GM21390 (cell line): ENCODE measurements at regions not wholly inside any gene's neighbourhood (a gene's known extent, or its start where the extent isn't known, plus 50 kb on each side); places are given as distances from the start of the nearest gene placed in this dataset.

Experiments used
- ATAC-seq: cut with Tn5 transposase; IDR thresholded peaks from one replicate; pipeline ENCODE4 v1.9.1; 2021; ENCODE audit not compliant: unreplicated experiment

- no peak for ATAC-seq
These were observed 555.6 kb downstream of the LTN1 start for GRCh38 chr21:28437061-28437460.

GRCh38 chr21:28436286-28436932 lies 556.3 kb downstream of the LTN1 start:
- no peak for ATAC-seq

GRCh38 chr21:28431527-28432200 lies 561.0 kb downstream of the LTN1 start:
- no peak for ATAC-seq

GRCh38 chr21:28431022-28431421 lies 561.7 kb downstream of the LTN1 start:
- ATAC-seq = no peak

- ATAC-seq = no peak
These were observed 563.5 kb downstream of the LTN1 start for GRCh38 chr21:28429161-28429560.

GRCh38 chr21:28427394-28428022 lies 565.2 kb downstream of the LTN1 start:
- ATAC-seq = no peak

GRCh38 chr21:28426545-28426944 lies 566.1 kb downstream of the LTN1 start:
- ATAC-seq = no peak

- ATAC-seq = no peak
These were observed 569.0 kb downstream of the LTN1 start for GRCh38 chr21:28423521-28424190.

- no peak for ATAC-seq
These were observed 570.8 kb downstream of the LTN1 start for GRCh38 chr21:28421716-28422524.

- ATAC-seq = no peak
These were observed 572.9 kb downstream of the LTN1 start for GRCh38 chr21:28419811-28420210.

GRCh38 chr21:28418726-28419514 lies 573.8 kb downstream of the LTN1 start:
- no peak for ATAC-seq

- ATAC-seq = no peak
These were observed 582.4 kb downstream of the LTN1 start for GRCh38 chr21:28410256-28410655.

- no peak for ATAC-seq
These were observed 590.1 kb downstream of the LTN1 start for GRCh38 chr21:28402616-28402989.

GRCh38 chr21:28397040-28397439 lies 595.6 kb downstream of the LTN1 start:
- ATAC-seq = no peak

GRCh38 chr21:28396421-28396820 lies 596.3 kb downstream of the LTN1 start:
- no peak for ATAC-seq

- ATAC-seq = no peak
These were observed 599.4 kb downstream of the LTN1 start for GRCh38 chr21:28393279-28393678.

GRCh38 chr21:28391938-28392849 lies 600.5 kb downstream of the LTN1 start:
- ATAC-seq = no peak

GRCh38 chr21:28387220-28387619 lies 605.5 kb downstream of the LTN1 start:
- ATAC-seq = no peak

GRCh38 chr21:28385845-28386244 lies 606.8 kb downstream of the LTN1 start:
- ATAC-seq = no peak
